Bronchial epithelial cell (primary cell): ENCODE measurements at regions not wholly inside any gene's neighbourhood (a gene's known extent, or its start where the extent isn't known, plus 50 kb on each side); places are given as distances from the start of the nearest gene placed in this dataset.
A peak's percentile ranks its signal among the peaks of the same experiment; 100 is the strongest.

Experiments used
- DNase-seq: peaks from one replicate; pipeline ENCODE4 v3.0.0-alpha.2; 2010; ENCODE audit warnings: low read depth
- FAIRE-seq: peaks from 2 replicates; lab custom pipeline; 2011; peaks lifted over from hg19 to GRCh38; lab: Jason Lieb, UNC
- H3K27me3 ChIP-seq: 2 replicates; pipeline ENCODE4 v1.5.1; 2011; ENCODE audit warnings: low read length; ENCODE audit not compliant: control insufficient read depth, insufficient read depth
- H3K36me3 ChIP-seq: 2 replicates; pipeline ENCODE4 v1.5.1; 2011; ENCODE audit warnings: low read length; ENCODE audit not compliant: control insufficient read depth, insufficient read depth
- H3K4me3 ChIP-seq: 2 replicates; pipeline ENCODE4 v1.5.1; 2011; ENCODE audit warnings: mild to moderate bottlenecking, low read depth, low read length, control low read depth
- TF ChIP-seq, protein P1 (sequence below): IDR thresholded peaks from 2 replicates; pipeline ENCODE4 v1.5.1; 2011; ENCODE audit warnings: mild to moderate bottlenecking, moderate library complexity, low read length, control low read depth, inconsistent platforms; ENCODE audit not compliant: insufficient read depth, severe bottlenecking

DNA sequence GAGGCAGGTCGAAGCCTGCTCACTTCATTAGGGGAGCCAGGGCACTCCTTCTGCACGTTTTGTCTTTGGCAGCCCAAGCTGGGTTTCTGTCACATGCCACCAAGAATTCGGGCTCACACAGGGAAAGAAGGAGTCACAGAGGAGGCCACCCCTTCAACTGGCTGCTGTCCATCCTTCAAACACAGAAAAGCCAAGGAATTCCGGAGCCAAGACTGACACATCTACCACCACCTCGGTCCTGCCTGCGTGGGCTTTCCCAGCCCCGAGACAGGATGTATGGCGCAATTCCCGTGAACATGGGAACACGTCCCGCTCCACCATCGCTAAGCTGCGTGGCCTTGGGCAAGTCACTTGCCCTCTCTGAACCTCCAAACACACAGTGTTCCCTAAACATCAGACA is 70.4 kb downstream of the NCOR2 start:
- FAIRE-seq (no peak), DNase-seq (peak; percentile 23)
- TF ChIP-seq, protein P1, sequence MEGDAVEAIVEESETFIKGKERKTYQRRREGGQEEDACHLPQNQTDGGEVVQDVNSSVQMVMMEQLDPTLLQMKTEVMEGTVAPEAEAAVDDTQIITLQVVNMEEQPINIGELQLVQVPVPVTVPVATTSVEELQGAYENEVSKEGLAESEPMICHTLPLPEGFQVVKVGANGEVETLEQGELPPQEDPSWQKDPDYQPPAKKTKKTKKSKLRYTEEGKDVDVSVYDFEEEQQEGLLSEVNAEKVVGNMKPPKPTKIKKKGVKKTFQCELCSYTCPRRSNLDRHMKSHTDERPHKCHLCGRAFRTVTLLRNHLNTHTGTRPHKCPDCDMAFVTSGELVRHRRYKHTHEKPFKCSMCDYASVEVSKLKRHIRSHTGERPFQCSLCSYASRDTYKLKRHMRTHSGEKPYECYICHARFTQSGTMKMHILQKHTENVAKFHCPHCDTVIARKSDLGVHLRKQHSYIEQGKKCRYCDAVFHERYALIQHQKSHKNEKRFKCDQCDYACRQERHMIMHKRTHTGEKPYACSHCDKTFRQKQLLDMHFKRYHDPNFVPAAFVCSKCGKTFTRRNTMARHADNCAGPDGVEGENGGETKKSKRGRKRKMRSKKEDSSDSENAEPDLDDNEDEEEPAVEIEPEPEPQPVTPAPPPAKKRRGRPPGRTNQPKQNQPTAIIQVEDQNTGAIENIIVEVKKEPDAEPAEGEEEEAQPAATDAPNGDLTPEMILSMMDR = no peak
- no peaks in the 10 kb centered on the region for H3K27me3 ChIP-seq
- no peak overlapping the region for H3K4me3 ChIP-seq
- peaks cover 13% of the 10 kb centered on the region for H3K36me3 ChIP-seq

DNA sequence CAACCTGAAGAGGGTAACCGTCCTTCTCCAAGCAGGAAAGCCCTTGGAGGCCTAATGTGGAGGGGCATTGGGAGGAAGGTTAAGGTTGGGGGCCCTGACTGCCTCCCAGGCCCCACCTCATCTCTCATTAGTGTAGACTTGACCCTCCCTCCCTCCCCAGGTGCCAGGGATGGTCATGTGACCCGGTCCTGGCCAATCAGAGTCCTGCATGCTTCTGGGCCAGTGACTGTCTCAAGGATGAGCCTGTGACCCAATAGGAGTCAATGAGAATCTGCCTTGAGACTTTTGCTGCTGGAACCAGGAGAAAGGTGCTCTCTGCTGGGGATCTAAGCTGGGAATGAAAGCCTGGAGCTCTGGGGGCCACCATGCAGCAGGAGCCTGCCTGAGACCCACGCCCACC is 70.8 kb downstream of the NCOR2 start:
- DNase-seq = no peak
- H3K36me3 ChIP-seq = peaks cover 16% of the 10 kb centered on the region
- H3K4me3 ChIP-seq = no peak overlapping the region
- FAIRE-seq = no peak
- no peaks in the 10 kb centered on the region for H3K27me3 ChIP-seq
- TF ChIP-seq, protein P1 = no peak

- FAIRE-seq (no peak), DNase-seq (no peak)
- H3K4me3 ChIP-seq = no peak overlapping the region
- TF ChIP-seq, protein P1 = no peak
- no peaks in the 10 kb centered on the region for H3K27me3 ChIP-seq
- H3K36me3 ChIP-seq = peaks cover 19% of the 10 kb centered on the region
These were observed 72.0 kb downstream of the NCOR2 start for GRCh38 chr12:124495194-124495983.

GRCh38 chr12:124494751-124495129 is 72.7 kb downstream of the NCOR2 start:
- no peak for FAIRE-seq
- no peak for DNase-seq
- H3K36me3 ChIP-seq = peaks cover 21% of the 10 kb centered on the region
- H3K27me3 ChIP-seq = no peaks in the 10 kb centered on the region
- TF ChIP-seq, protein P1 = no peak
- H3K4me3 ChIP-seq = no peak overlapping the region

DNA sequence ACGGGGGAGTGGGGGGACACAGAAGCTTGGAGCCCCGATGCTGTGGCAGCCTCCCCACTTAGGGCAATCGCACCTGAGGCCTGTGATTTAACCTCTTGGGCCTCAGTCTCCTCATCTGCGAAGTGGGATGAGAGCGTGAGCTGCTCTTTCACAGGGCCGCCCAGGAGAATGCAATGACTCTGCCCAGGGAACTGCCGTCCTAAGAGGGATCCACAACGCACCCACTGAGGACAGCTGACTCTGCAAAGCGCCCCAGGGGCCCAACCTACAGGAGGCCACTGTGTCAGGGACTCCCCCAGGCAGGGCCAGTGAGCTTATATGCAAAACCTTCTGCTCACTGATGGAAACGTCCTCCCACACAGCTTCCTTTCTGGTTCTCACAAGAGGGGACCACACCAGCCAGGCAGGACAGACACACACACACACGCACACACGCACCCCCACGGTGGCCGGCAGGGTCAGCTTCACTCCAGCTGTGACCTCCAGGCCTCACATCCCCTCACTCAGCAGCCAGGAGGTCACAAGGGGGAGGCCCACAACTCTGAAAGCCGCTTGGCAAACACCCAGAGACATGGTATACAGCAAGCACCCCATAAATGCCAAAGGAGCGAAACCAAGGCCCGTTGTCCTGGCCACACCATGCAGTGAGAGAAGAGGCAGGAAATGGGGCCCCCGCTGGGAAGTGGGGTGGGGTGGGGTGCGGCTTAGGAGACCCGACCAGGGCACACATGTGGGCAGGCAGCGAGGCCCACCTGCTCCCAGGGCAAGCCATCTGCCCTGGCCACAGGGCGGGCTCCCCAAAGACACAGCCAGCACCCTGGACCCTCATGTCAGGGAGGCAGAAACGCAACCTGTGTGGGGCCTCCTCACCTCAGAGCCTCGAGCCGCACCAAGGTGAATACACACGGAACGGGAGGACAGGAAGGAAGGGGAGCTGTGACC is 73.3 kb downstream of the NCOR2 start:
- FAIRE-seq (no peak), DNase-seq (no peak)
- TF ChIP-seq, protein P1 = no peak
- H3K4me3 ChIP-seq = no peak overlapping the region
- H3K36me3 ChIP-seq = peaks cover 22% of the 10 kb centered on the region
- no peaks in the 10 kb centered on the region for H3K27me3 ChIP-seq
